ENCODE measurements at regions not wholly inside any gene's neighbourhood (a gene's known extent, or its start where the extent isn't known, plus 50 kb on each side); places are given as distances from the start of the nearest gene placed in this dataset.
"Not testable (repeated sequence)": the region's sequence is repeated elsewhere in the genome, so short reads cannot be mapped to it uniquely, and the experiment has no call there.

- H3K4me3 ChIP-seq (ENCODE audit: low read length); H3K9ac ChIP-seq (ENCODE audit: low read length); H3F3A ChIP-seq (ENCODE audit: insufficient read depth, low read length, poor library complexity, severe bottlenecking); H3K27me3 ChIP-seq (ENCODE audit: insufficient read depth, low read depth, low read length); H3K4me2 ChIP-seq (ENCODE audit: low read length); H3K9me3 ChIP-seq (ENCODE audit: low read length); H2AFZ ChIP-seq (ENCODE audit: low read depth, low read length); H3K79me2 ChIP-seq (replicated peaks; ENCODE audit: insufficient read depth, low read length); H4K20me1 ChIP-seq (ENCODE audit: insufficient read depth); H3K36me3 ChIP-seq (ENCODE audit: insufficient read depth, low read length); H3K9me2 ChIP-seq (ENCODE audit: insufficient read depth, low read length); H3K27ac ChIP-seq (ENCODE audit: low read length): not testable (repeated sequence)
Observed at GRCh38 chr21:5013455-5014304, 5507.7 kb upstream of the TPTE start.

- H4K20me1 ChIP-seq (ENCODE audit: insufficient read depth); H3K9me3 ChIP-seq (ENCODE audit: low read length); H3F3A ChIP-seq (ENCODE audit: insufficient read depth, low read length, poor library complexity, severe bottlenecking); H3K79me2 ChIP-seq (replicated peaks; ENCODE audit: insufficient read depth, low read length); H3K9me2 ChIP-seq (ENCODE audit: insufficient read depth, low read length); H3K4me2 ChIP-seq (ENCODE audit: low read length); H3K36me3 ChIP-seq (ENCODE audit: insufficient read depth, low read length); H3K9ac ChIP-seq (ENCODE audit: low read length); H3K4me3 ChIP-seq (ENCODE audit: low read length); H3K27ac ChIP-seq (ENCODE audit: low read length); H3K27me3 ChIP-seq (ENCODE audit: insufficient read depth, low read depth, low read length); H2AFZ ChIP-seq (ENCODE audit: low read depth, low read length): not testable (repeated sequence)
Observed at GRCh38 chr21:5015187-5015586, 5506.2 kb upstream of the TPTE start.

- H3F3A ChIP-seq (ENCODE audit: insufficient read depth, low read length, poor library complexity, severe bottlenecking); H3K9me3 ChIP-seq (ENCODE audit: low read length); H3K27ac ChIP-seq (ENCODE audit: low read length); H3K4me2 ChIP-seq (ENCODE audit: low read length); H3K4me3 ChIP-seq (ENCODE audit: low read length); H3K9ac ChIP-seq (ENCODE audit: low read length); H3K9me2 ChIP-seq (ENCODE audit: insufficient read depth, low read length); H3K79me2 ChIP-seq (replicated peaks; ENCODE audit: insufficient read depth, low read length); H3K36me3 ChIP-seq (ENCODE audit: insufficient read depth, low read length); H2AFZ ChIP-seq (ENCODE audit: low read depth, low read length); H3K27me3 ChIP-seq (ENCODE audit: insufficient read depth, low read depth, low read length); H4K20me1 ChIP-seq (ENCODE audit: insufficient read depth): not testable (repeated sequence)
Observed at GRCh38 chr21:5019120-5019519, 5502.3 kb upstream of the TPTE start.

- not testable (repeated sequence) for H3K79me2 ChIP-seq (replicated peaks; ENCODE audit: insufficient read depth, low read length); H3K27me3 ChIP-seq (ENCODE audit: insufficient read depth, low read depth, low read length); H3K27ac ChIP-seq (ENCODE audit: low read length); H3K4me2 ChIP-seq (ENCODE audit: low read length); H3F3A ChIP-seq (ENCODE audit: insufficient read depth, low read length, poor library complexity, severe bottlenecking); H2AFZ ChIP-seq (ENCODE audit: low read depth, low read length); H3K9ac ChIP-seq (ENCODE audit: low read length); H3K9me3 ChIP-seq (ENCODE audit: low read length); H3K9me2 ChIP-seq (ENCODE audit: insufficient read depth, low read length); H4K20me1 ChIP-seq (ENCODE audit: insufficient read depth); H3K36me3 ChIP-seq (ENCODE audit: insufficient read depth, low read length); H3K4me3 ChIP-seq (ENCODE audit: low read length)
Observed at GRCh38 chr21:5021815-5022214, 5499.6 kb upstream of the TPTE start.

- not testable (repeated sequence) for H3K79me2 ChIP-seq (replicated peaks; ENCODE audit: insufficient read depth, low read length); H3K4me3 ChIP-seq (ENCODE audit: low read length); H3K9ac ChIP-seq (ENCODE audit: low read length); H3K27me3 ChIP-seq (ENCODE audit: insufficient read depth, low read depth, low read length); H3K9me2 ChIP-seq (ENCODE audit: insufficient read depth, low read length); H3K9me3 ChIP-seq (ENCODE audit: low read length); H3F3A ChIP-seq (ENCODE audit: insufficient read depth, low read length, poor library complexity, severe bottlenecking); H3K27ac ChIP-seq (ENCODE audit: low read length); H3K4me2 ChIP-seq (ENCODE audit: low read length); H3K36me3 ChIP-seq (ENCODE audit: insufficient read depth, low read length); H2AFZ ChIP-seq (ENCODE audit: low read depth, low read length); H4K20me1 ChIP-seq (ENCODE audit: insufficient read depth)
Observed at GRCh38 chr21:5022254-5022653, 5499.1 kb upstream of the TPTE start.

GRCh38 chr21:5022748-5023147 is 5498.6 kb upstream of the TPTE start:
- H3K4me2 ChIP-seq (ENCODE audit: low read length); H3K9me3 ChIP-seq (ENCODE audit: low read length); H3K4me3 ChIP-seq (ENCODE audit: low read length); H3K36me3 ChIP-seq (ENCODE audit: insufficient read depth, low read length); H4K20me1 ChIP-seq (ENCODE audit: insufficient read depth); H2AFZ ChIP-seq (ENCODE audit: low read depth, low read length); H3K9me2 ChIP-seq (ENCODE audit: insufficient read depth, low read length); H3K27ac ChIP-seq (ENCODE audit: low read length); H3K27me3 ChIP-seq (ENCODE audit: insufficient read depth, low read depth, low read length); H3K79me2 ChIP-seq (replicated peaks; ENCODE audit: insufficient read depth, low read length); H3K9ac ChIP-seq (ENCODE audit: low read length); H3F3A ChIP-seq (ENCODE audit: insufficient read depth, low read length, poor library complexity, severe bottlenecking): not testable (repeated sequence)

GRCh38 chr21:5035147-5035546 is 5486.2 kb upstream of the TPTE start:
- H2AFZ ChIP-seq (ENCODE audit: low read depth, low read length); H3K79me2 ChIP-seq (replicated peaks; ENCODE audit: insufficient read depth, low read length); H3K27ac ChIP-seq (ENCODE audit: low read length); H3K4me2 ChIP-seq (ENCODE audit: low read length); H3F3A ChIP-seq (ENCODE audit: insufficient read depth, low read length, poor library complexity, severe bottlenecking); H3K9me3 ChIP-seq (ENCODE audit: low read length); H4K20me1 ChIP-seq (ENCODE audit: insufficient read depth); H3K9me2 ChIP-seq (ENCODE audit: insufficient read depth, low read length); H3K36me3 ChIP-seq (ENCODE audit: insufficient read depth, low read length); H3K9ac ChIP-seq (ENCODE audit: low read length); H3K27me3 ChIP-seq (ENCODE audit: insufficient read depth, low read depth, low read length); H3K4me3 ChIP-seq (ENCODE audit: low read length): not testable (repeated sequence)

GRCh38 chr21:5035587-5035986 is 5485.8 kb upstream of the TPTE start:
- H3K27ac ChIP-seq (ENCODE audit: low read length); H3K79me2 ChIP-seq (replicated peaks; ENCODE audit: insufficient read depth, low read length); H3K4me3 ChIP-seq (ENCODE audit: low read length); H3K36me3 ChIP-seq (ENCODE audit: insufficient read depth, low read length); H3K4me2 ChIP-seq (ENCODE audit: low read length); H3F3A ChIP-seq (ENCODE audit: insufficient read depth, low read length, poor library complexity, severe bottlenecking); H3K9me2 ChIP-seq (ENCODE audit: insufficient read depth, low read length); H4K20me1 ChIP-seq (ENCODE audit: insufficient read depth); H3K9me3 ChIP-seq (ENCODE audit: low read length); H3K27me3 ChIP-seq (ENCODE audit: insufficient read depth, low read depth, low read length); H3K9ac ChIP-seq (ENCODE audit: low read length); H2AFZ ChIP-seq (ENCODE audit: low read depth, low read length): not testable (repeated sequence)
